ENCODE measurements at regions not wholly inside any gene's neighbourhood (a gene's known extent, or its start where the extent isn't known, plus 50 kb on each side); places are given as distances from the start of the nearest gene placed in this dataset.

DNA sequence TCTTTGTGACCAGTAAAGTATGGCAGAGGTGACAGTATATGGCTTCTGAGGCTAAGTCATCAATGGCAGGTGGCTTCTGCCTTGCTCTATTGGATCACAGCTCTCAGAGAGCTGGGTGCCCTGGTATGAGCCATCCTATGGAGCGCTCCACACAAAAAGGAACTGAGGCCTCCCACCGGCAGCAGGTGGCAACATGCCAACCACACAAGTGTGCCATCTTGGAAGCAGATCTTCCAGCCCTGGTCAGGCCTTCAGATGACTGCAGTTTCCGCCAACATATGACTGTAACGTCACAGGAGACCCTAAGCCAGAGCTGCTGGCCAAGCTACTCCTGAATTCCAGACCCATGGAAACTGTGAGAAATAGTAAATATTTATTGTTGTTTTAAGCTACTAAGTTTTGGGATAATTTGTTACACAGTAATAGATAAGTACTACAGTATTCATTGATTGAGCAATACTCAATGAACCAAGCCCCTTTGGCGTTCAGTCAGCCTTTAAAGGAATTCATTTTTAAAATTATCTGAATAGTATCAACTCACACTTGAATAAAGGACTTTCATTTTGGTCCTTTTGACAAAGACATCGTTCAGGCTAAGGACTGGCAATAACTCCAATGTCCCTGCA is 69.4 kb upstream of the LHX1 start:
- no peak overlapping the region for H3K4me3 ChIP-seq (ENCODE audit: low read depth, low read length)
- no peak for TF ChIP-seq CTCF (conservative IDR thresholded peaks at IDR 0.05; ENCODE audit: low read depth, low read length)
- peak; percentile 23 for DNase-seq (ENCODE audit: low read depth)

GRCh38 chr17:36868777-36869176 is 68.5 kb upstream of the LHX1 start:
- DNase-seq (ENCODE audit: low read depth) = no peak
- no peak overlapping the region for H3K4me3 ChIP-seq (ENCODE audit: low read depth, low read length)
- no peak for TF ChIP-seq CTCF (conservative IDR thresholded peaks at IDR 0.05; ENCODE audit: low read depth, low read length)

DNA sequence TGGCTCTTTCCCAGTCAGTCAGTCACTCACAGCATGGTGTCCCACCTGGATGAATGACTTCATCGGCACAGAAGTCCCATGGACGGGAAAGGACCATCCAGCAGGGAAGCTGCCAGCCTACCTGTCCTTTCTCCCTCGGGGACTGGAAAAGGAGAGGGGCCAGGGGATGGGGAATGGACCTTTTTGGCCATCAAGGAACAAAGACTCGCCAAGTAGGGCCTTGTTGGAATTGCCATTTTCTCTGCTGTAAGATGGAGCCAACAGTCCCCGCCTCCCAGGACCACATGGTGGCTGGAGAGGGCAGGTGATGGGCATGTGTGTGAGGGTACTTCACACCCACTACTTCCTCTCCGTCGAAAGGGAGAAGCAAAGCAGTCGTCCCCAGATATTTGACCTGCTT is 67.8 kb upstream of the LHX1 start:
- H3K4me3 ChIP-seq (ENCODE audit: low read depth, low read length) = no peak overlapping the region
- DNase-seq (ENCODE audit: low read depth) = no peak
- TF ChIP-seq CTCF (conservative IDR thresholded peaks at IDR 0.05; ENCODE audit: low read depth, low read length) = no peak

DNA sequence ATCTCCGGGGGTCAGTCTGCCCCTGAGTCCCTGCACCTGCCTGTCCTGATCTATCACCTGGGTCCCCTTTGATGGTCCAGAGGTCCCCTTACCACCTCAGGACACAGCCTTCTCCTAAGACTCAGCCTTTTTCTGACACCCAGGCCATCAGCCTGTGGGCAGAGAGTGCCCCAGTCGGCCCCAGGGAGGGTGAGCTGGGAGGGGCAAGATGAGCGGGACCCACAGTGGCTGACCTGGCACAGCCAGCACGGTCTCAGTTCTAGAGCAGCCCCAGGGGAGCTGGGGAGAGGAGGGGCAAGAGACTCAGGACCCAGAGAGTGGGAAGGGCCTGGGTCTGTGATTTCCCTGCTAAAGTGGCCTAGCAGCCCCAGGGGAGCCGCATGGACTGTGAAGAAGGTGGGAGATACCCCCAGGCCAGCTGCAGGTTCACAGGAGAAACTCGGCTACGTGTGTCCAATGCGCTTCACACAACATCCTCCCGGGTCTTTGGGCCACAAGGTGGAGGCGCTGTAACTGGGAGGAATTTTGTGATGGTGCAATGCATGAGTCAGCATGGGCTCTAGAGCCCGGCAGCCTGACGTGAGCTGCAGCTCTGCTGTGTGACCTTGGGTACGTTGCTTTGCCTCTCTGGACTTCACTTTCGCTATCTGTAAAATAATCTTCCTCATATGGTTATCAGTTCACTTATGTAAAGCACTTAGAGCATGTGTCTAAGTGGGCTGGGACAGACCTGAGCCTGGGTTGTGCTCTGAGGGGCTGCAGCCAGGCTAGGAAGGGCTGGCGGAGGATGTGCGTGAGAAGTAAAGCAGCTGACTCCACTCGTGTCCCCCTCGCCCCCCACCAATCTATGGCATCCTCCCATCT is 67.2 kb upstream of the LHX1 start:
- TF ChIP-seq CTCF (conservative IDR thresholded peaks at IDR 0.05; ENCODE audit: low read depth, low read length) = peak; percentile 30
- no peak overlapping the region for H3K4me3 ChIP-seq (ENCODE audit: low read depth, low read length)
- no peak for DNase-seq (ENCODE audit: low read depth)

GRCh38 chr17:36870720-36870999 is 66.6 kb upstream of the LHX1 start:
- no peak for DNase-seq (ENCODE audit: low read depth)
- H3K4me3 ChIP-seq (ENCODE audit: low read depth, low read length) = no peak overlapping the region
- no peak for TF ChIP-seq CTCF (conservative IDR thresholded peaks at IDR 0.05; ENCODE audit: low read depth, low read length)

DNA sequence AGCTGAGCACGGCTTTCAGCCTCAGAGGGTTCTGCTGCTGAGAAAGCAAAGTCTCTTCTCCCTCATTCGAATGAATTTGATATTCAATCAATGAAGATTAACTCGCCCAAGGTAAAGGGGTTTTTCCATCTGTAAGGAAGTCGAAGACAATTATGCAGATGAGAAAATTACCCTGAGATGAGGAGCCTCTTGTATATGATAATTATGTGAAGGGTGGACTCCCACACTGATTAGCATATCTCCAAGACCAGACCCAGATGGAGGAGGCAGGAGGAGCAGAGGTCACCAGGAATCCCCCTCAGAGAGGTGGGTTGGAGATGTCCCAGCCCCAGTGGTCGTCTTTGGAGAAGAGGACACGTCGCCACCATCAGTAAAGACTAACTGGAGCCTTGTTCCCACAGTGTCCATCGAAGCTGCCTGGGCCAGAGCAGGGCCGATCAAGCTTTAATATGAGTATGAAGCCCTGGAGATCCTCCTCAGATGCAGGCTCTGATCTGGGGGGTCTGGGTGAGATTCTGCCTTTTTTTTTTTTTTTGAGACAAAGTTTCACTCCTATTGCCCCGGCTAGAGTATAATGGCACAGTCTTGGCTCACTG is 61.5 kb upstream of the LHX1 start:
- TF ChIP-seq CTCF (conservative IDR thresholded peaks at IDR 0.05; ENCODE audit: low read depth, low read length) = no peak
- no peak overlapping the region for H3K4me3 ChIP-seq (ENCODE audit: low read depth, low read length)

More for the DNA sequence above, 61.5 kb upstream of the LHX1 start:
- DNase-seq (ENCODE audit: low read depth) = no peak

Data from epithelial cell of proximal tubule (primary cell).